Body of pancreas (tissue), 4 donors: ENCODE measurements at regions not wholly inside any gene's neighbourhood (a gene's known extent, or its start where the extent isn't known, plus 50 kb on each side); places are given as distances from the start of the nearest gene placed in this dataset.

Experiments
- ATAC-seq: fragments of 150-250 bp; one replicate; pipeline ENCODE4 v1.9.1; 2016
- DNase-seq, 4 donors: peaks; one replicate each; pipeline ENCODE4 v3.0.0-alpha.2; 2019
- H3K27ac ChIP-seq, 4 donors: fragments of 200-600 bp; sonication (generic); 1 replicate in 3 of 4; 2 replicates in 1 of 4; pipeline versions ENCODE4 v1.5.1 to v1.6.1; 2016 to 2019; ENCODE audit warnings: mild to moderate bottlenecking in 1 of 4, mixed read lengths in 1 of 4, moderate library complexity in 1 of 4
- H3K27me3 ChIP-seq, 2 donors: fragments of 200-600 bp; sonication (generic); one replicate each; pipeline ENCODE4 v1.6.0; 2016; ENCODE audit warnings: mild to moderate bottlenecking in 1 of 2
- H3K36me3 ChIP-seq, 2 donors: fragments of 200-600 bp; sonication (generic); replicated peaks in 1 of 2; 2 replicates each; pipeline ENCODE4 v1.5.1; 2016; ENCODE audit warnings: low read depth in 2 of 2; ENCODE audit not compliant: insufficient read depth in 1 of 2
- H3K4me1 ChIP-seq: fragments of 200-600 bp; sonication (generic); one replicate; pipeline ENCODE4 v1.6.0; 2016
- H3K4me3 ChIP-seq, 2 donors: fragments of 200-600 bp; sonication (generic); 1 replicate in 1 of 2; 2 replicates in 1 of 2; pipeline ENCODE4 v1.5.1; 2016 to 2019
- H3K9me3 ChIP-seq, 3 donors: fragments of 200-600 bp; sonication (generic); 1 replicate in 2 of 3; 2 replicates in 1 of 3; pipeline ENCODE4 v1.5.1; 2016
- POLR2A ChIP-seq, 3 donors: fragments of 450-650 bp; IDR thresholded peaks; one replicate each; pipeline ENCODE4 v1.6.1; 2016; ENCODE audit warnings: antibody characterized with exemption in 3 of 3, mild to moderate bottlenecking in 2 of 3
- WGBS, 2 donors: methylation state at CpG; one replicate each; pipeline ENCODE4 v1.1.5; 2017; 5-methylcytosine and 5-hydroxymethylcytosine counted together
- intact Hi-C: fragments of 100-400 bp; cut with DNase I; formaldehyde crosslinking; loops from one replicate; pipeline ENCODE4 v1.15.1; 2023
- TF ChIP-seq, protein P1 (sequence below), 7 experiments: fragments of 450-650 bp in 4 of 7; fragments of 200-600 bp in 3 of 7; sonication (generic) in 3 of 7; IDR thresholded peaks; one replicate each; pipeline ENCODE4 v1.5.1; 2016 to 2019; ENCODE audit warnings: antibody characterized with exemption in 7 of 7

DNA sequence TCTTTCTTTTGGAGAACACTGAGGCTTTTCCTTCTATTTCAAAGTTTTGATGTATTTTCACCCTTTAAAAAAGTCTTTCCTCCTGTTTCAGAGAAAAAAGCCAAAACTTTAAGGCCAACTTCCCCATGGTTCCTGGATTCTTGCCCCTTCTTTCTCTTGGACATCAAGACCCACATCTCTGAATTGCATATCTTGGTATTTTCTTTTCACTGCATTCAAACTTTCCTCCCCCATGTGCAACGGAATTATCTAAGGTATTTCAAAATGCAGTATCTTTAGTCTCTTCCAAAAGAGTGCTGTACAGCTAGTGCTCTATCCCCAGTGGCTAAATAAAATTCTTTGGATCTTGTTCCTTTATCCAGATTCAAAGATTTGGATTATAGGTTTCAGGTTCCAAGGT lies 81.1 kb upstream of the TSPAN2 start:
- Histone ChIP-seq H3K27me3 (no peaks in the 10 kb centered on the region), H3K4me1 (no peaks in the 10 kb centered on the region), H3K9me3 (no peaks in the 10 kb centered on the region), H3K4me3 (no peak overlapping the region), H3K27ac (no peak overlapping the region), H3K36me3 (no peaks in the 10 kb centered on the region)
- DNase-seq = no peak
- ATAC-seq = no peak
- TF ChIP-seq POLR2A (IDR thresholded peaks at IDR 0.05) = no peak
- intact Hi-C loops = no loop called here
- WGBS, 2 donors = 80 to 86% methylated on average over 1 of the region's 1 CpG

DNA sequence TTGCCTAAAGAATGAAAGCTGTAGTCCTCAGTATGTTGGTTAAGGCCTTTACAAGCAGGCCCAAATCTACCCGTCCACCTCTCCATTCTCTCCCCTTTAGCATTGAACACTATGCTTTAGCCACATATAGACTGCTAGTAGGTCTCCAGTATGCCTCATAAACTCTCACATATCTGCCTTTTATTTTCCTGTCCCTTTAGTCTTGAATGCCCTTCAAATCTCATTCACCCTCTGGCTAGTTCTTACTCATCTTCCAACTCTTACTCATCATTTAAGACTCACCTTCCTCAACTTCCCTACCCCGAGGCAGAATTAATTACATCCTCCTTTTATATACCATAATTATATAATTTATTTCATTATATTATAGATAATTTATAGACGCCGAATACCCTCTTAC lies 78.7 kb upstream of the TSPAN2 start:
- H3K9me3 ChIP-seq = no peaks in the 10 kb centered on the region
- H3K27ac ChIP-seq = no peak overlapping the region
- H3K36me3 ChIP-seq = no peaks in the 10 kb centered on the region
- TF ChIP-seq, protein P1, sequence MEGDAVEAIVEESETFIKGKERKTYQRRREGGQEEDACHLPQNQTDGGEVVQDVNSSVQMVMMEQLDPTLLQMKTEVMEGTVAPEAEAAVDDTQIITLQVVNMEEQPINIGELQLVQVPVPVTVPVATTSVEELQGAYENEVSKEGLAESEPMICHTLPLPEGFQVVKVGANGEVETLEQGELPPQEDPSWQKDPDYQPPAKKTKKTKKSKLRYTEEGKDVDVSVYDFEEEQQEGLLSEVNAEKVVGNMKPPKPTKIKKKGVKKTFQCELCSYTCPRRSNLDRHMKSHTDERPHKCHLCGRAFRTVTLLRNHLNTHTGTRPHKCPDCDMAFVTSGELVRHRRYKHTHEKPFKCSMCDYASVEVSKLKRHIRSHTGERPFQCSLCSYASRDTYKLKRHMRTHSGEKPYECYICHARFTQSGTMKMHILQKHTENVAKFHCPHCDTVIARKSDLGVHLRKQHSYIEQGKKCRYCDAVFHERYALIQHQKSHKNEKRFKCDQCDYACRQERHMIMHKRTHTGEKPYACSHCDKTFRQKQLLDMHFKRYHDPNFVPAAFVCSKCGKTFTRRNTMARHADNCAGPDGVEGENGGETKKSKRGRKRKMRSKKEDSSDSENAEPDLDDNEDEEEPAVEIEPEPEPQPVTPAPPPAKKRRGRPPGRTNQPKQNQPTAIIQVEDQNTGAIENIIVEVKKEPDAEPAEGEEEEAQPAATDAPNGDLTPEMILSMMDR (IDR thresholded peaks at IDR 0.05) = no peak
- TF ChIP-seq POLR2A (IDR thresholded peaks at IDR 0.05) = no peak
- no peak for DNase-seq
- H3K27me3 ChIP-seq = no peaks in the 10 kb centered on the region
- no peak overlapping the region for H3K4me3 ChIP-seq
- no peaks in the 10 kb centered on the region for H3K4me1 ChIP-seq
- no peak for ATAC-seq
- intact Hi-C loops = no loop called here
- WGBS, 2 donors = 87 to 88% methylated on average over 4 of the region's 4 CpGs

DNA sequence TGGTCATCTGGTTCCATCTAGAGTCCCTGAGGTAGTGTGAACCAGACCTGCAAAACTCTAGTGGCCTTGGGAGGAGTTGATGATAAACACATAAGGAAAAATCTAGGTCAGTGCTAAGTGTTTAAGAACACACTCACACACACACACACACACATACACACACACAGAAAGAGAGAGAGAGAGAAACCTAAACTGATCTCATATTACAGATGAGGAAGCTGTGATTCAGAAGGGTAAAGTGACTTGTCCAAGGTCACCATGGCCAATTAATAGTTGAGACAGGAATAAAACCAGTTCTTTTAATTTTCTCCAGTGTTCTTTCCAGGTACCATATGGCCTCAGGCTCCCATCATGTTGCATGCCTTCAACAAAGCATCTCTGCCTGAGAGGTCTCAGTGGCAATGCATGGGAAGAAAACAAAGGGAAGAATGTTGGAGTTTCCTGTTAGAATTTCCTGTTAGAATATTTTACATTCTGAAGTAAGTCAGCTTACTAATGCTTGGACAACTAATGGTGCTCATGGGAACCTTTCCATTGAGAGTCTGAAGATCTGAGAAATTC lies 77.3 kb upstream of the TSPAN2 start:
- no peak for DNase-seq

DNA sequence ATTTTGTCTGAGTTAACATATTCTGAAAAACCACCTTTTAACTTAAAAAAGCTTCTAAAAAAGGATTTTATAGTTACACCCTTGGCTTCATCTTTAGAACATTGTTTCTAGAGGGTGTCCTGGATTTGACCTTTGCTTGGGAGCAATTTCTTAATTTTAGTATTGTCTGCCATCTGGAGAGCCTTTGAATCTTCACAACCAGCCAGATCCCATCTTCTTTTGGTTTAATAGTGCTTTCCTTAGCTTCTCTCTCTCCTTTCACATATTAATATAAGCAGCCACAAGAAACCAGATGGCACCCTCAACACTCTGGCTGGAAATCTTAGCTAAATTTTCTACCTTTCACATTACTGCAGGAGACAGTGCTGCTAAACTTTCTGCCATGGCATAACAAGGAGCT lies 76.5 kb upstream of the TSPAN2 start:
- intact Hi-C loops = no loop called here
- ATAC-seq = no peak

More for the DNA sequence above, 77.3 kb upstream of the TSPAN2 start:
- no peak overlapping the region for H3K27ac ChIP-seq
- no peaks in the 10 kb centered on the region for H3K9me3 ChIP-seq
- H3K27me3 ChIP-seq = no peaks in the 10 kb centered on the region
- H3K36me3 ChIP-seq = no peaks in the 10 kb centered on the region
- no peak for ATAC-seq
- no peak overlapping the region for H3K4me3 ChIP-seq
- intact Hi-C loops = no loop called here
- no peaks in the 10 kb centered on the region for H3K4me1 ChIP-seq
- TF ChIP-seq, protein P1 (IDR thresholded peaks at IDR 0.05) = no peak
- no peak for TF ChIP-seq POLR2A (IDR thresholded peaks at IDR 0.05)

DNA sequence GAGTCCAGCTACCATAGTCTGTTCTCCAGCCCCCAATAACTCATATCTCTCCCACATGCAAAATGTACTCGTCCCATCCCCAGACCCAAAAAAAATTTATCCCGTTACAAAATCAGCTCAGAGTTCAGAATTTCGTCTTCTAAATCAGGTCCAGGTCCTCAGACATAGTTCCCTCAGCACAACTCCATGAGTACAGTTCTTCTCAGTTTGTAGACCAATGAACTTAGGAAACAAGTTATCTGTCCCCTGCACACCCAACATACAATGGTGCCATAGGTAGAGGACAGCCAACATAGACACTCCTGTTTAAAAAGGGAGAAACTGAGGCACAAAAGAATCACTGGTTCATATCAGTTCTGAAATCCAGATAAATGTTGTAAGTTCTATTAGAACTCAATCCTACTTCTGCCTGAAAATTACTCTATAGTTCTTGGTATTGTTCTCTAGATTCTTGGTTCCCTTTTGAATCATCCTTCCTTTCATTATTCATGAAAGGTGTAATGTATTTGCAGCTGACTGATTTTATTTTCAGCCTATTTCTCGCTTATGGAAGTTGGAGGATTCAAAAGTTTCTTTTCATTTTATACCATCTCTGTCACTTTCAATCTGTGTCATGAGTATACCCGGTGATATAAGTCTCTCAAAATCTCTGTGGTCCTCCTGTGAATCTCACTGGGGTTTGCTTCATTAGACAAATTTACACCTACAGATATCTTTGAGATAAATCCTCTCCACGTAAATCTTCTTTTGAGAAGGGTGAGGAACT lies 75.8 kb upstream of the TSPAN2 start:
- intact Hi-C loops = no loop called here
- H3K4me3 ChIP-seq = no peak overlapping the region
- ATAC-seq (no peak), DNase-seq (no peak)
- H3K36me3 ChIP-seq = no peaks in the 10 kb centered on the region
- H3K4me1 ChIP-seq = no peaks in the 10 kb centered on the region
- WGBS, 2 donors = 64 to 74% methylated on average over 6 of the region's 6 CpGs
- H3K9me3 ChIP-seq = no peaks in the 10 kb centered on the region
- no peak overlapping the region for H3K27ac ChIP-seq
- TF ChIP-seq, protein P1 (IDR thresholded peaks at IDR 0.05) = no peak
- no peak for TF ChIP-seq POLR2A (IDR thresholded peaks at IDR 0.05)
- H3K27me3 ChIP-seq = no peaks in the 10 kb centered on the region

More for the DNA sequence above, 76.5 kb upstream of the TSPAN2 start:
- no peak overlapping the region for H3K27ac ChIP-seq
- no peaks in the 10 kb centered on the region for H3K4me1 ChIP-seq
- no peaks in the 10 kb centered on the region for H3K27me3 ChIP-seq
- H3K36me3 ChIP-seq = no peaks in the 10 kb centered on the region
- TF ChIP-seq, protein P1 (IDR thresholded peaks at IDR 0.05) = no peak
- TF ChIP-seq POLR2A (IDR thresholded peaks at IDR 0.05) = no peak
- no peak for DNase-seq
- no peak overlapping the region for H3K4me3 ChIP-seq
- no peaks in the 10 kb centered on the region for H3K9me3 ChIP-seq
